GM12872 (cell line): ENCODE measurements at regions not wholly inside any gene's neighbourhood (a gene's known extent, or its start where the extent isn't known, plus 50 kb on each side); places are given as distances from the start of the nearest gene placed in this dataset.

Experiments
- TF ChIP-seq, protein P1 (sequence below): IDR thresholded peaks from 3 replicates; pipeline ENCODE4 v1.5.1; 2011; ENCODE audit warnings: low read depth, mild to moderate bottlenecking, low read length, moderate library complexity; ENCODE audit not compliant: insufficient read depth

DNA sequence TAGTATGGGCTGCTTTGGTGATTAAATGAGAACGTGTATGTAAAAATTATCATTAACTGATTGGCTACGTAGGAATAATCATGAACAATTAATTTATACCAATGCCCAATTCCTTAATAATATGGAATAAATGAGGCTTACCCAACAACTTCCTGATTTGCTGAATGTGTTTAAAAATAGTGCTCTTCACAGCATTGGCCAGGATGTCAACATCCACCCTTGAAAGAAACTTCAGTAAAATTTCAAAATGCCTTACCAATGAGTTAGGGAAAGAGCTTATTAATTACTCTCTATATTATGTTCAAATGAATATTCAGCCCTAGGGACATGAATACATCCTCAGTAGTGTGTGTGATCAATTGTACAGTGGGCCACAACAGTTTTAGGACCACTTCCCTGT lies 401.4 kb downstream of the PSAT1 start:
- TF ChIP-seq, protein P1, sequence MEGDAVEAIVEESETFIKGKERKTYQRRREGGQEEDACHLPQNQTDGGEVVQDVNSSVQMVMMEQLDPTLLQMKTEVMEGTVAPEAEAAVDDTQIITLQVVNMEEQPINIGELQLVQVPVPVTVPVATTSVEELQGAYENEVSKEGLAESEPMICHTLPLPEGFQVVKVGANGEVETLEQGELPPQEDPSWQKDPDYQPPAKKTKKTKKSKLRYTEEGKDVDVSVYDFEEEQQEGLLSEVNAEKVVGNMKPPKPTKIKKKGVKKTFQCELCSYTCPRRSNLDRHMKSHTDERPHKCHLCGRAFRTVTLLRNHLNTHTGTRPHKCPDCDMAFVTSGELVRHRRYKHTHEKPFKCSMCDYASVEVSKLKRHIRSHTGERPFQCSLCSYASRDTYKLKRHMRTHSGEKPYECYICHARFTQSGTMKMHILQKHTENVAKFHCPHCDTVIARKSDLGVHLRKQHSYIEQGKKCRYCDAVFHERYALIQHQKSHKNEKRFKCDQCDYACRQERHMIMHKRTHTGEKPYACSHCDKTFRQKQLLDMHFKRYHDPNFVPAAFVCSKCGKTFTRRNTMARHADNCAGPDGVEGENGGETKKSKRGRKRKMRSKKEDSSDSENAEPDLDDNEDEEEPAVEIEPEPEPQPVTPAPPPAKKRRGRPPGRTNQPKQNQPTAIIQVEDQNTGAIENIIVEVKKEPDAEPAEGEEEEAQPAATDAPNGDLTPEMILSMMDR: no peak

DNA sequence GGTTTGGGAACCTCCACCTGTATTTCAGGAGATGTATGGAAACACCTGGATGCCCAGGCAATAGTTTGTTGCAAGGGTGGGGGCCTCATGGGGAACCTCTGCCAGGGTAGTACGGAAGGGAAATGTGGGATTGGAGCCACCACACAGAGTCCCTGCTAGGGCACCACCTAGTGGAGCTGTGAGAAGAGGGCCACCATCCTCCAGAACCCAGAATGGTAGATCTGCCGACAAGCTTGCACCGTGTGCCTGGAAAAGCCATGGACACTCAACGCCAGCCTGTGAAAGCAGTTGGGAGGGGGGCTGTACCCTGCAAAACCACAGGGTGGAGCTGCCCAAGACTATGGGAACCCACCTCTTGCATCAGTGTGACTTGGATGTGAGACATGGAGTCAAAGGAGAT lies 407.2 kb downstream of the PSAT1 start:
- TF ChIP-seq, protein P1: peak; percentile 43; the same call in 1 of the 3 replicates

DNA sequence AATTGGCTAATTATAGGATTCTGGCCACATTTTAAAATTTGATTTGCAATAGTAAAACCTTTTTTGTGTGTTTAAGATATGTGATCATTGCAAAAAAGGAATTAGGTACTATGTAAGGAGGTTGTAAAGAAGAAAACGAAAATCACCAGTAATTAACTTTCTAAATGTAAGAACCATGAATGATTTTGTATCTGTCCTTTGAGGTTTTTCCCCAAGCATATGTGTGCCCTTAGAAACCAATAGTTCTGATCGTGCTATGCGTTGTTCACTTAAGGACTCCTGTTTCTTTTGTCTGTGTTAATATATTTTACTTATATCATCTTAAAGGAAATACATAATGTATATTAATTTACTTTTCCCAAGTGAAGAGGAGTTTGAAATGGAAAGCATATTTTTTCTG lies 410.2 kb downstream of the PSAT1 start:
- TF ChIP-seq, protein P1: no peak

DNA sequence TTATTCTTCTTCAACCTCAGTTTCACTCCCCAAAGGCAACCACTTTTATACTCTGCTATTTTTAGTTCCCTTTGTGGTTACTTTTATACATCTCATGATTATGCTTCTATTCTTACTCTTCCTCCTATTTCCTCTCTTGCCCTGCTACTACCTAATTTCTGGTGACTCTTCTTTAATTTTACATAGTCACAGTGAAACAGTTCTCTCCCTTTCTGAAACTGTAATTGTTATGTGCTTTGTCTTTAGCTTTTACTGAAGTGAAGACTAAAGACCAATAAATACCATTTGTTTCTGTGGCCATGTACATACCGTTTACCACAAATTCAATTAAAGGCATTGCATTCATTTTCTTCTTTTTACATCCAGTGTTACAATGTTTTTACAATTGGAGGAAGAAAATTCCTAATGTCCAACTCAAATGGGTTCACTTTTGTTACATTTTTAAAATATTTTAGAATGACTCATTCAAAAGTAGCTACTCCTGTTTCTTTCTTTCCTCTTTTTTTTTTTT lies 410.6 kb downstream of the PSAT1 start:
- TF ChIP-seq, protein P1: no peak

DNA sequence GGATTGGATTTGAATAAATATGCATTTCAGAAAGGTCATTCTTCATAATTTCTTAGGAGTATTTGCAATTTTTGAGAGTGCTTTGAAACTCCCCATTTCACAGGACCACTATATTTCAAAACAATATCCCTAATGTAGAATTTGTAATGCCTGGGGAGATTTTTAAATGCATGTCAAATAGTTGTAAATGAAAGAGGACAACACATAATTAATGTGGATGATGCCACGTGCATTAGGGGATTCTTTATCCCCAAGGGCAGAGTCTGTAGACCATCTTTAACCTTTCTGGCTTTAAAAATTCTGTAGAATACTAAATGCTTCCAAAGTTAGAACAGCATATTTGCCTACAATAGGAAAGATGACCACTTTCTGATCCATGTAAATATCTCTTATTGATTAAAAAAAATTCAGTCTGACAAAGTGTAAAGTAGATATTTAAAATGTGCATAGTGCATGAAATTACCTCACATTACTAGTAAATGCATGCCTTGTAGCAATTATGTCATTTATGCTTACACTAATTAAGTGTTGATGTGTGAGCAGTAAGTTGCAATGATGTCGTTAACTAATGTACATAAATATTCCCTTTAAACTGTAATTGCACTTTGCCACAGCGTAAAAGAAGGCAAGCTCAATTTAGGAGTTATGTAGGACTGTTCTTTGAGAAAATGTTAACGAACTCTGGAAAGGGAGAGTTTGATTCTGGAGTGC lies 416.1 kb downstream of the PSAT1 start:
- TF ChIP-seq, protein P1: no peak

DNA sequence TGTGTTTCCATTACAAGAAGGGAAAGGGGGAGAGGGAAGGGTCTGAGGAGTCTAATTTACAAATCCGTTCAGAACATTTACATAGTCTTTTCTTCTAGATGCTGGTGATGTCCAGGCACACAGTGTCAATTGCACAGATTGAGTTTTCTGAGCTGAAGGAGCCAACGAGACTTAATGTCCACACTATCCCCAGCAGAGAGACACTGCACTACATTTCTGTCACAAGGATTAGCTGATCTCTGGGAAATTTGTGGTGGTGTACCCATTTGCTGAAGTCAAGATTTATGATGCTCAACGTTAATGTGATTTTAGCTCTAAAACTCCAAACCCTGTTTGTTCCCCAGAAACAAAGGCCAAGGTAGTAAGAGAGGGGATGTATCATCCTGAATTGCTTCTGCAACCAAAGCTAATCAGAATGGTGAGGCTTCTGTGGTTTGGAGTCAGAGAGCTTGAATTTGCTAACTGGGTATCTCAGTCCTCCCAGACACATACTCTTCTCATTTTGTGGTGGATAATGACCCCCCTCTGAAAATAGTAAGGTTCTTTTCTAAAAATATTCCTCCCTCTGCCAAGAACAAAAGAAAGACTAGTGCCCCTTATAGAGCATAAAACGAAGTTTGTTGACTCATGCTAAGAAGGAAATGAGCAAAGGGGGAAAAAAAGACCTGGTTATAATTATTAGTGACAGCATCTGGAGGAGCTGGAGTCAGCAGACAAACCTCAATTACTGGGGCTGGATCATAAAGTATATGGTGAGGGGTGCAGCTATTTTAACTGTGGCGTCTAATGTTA lies 416.9 kb downstream of the PSAT1 start:
- TF ChIP-seq, protein P1: no peak

DNA sequence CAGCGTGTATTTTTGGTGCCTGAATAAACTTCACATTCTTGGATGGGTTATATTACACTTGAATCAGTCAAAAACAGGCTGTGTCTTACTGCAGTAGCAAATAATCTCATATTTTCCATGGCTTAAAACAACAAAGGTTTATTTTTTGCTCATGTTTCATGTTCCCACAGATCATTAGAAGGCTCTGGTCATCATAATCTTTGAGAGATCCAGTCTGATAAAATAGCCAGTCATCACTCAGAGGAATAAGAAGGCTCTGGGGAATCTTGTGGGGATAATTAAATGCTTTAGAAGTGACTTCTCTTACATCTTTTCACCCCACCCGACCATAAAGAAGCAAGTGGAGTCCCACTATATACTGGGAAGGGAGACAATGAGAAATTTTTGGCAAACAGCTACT lies 417.7 kb downstream of the PSAT1 start:
- TF ChIP-seq, protein P1: no peak
